MCF 10A (cell line): ENCODE measurements at regions not wholly inside any gene's neighbourhood (a gene's known extent, or its start where the extent isn't known, plus 50 kb on each side); places are given as distances from the start of the nearest gene placed in this dataset.

ENCODE experiments used
- BruUV-seq: library from RNA; stranded (reverse); fragments of 400-500 nt; replicated peaks from 2 replicates; lab custom pipeline; 2021; lab: Mats Ljungman, UMichigan
- CTCF ChIA-PET: fragments of 300-600 bp; sonication (Branson Sonifier 250); formaldehyde crosslinking; extraction: SDS; loops from one replicate; lab custom pipeline; 2021; ENCODE audit warnings: antibody characterized with exemption, inconsistent platforms; lab: Yijun Ruan, JAX
- POLR2A ChIA-PET: fragments of 300-600, 350-650 bp; sonication (Branson Sonifier 250); formaldehyde crosslinking; extraction: SDS; loops from one replicate; lab custom pipeline; 2020; ENCODE audit warnings: antibody characterized with exemption, inconsistent platforms; lab: Yijun Ruan, JAX
- DNase-seq: peaks from one replicate; pipeline ENCODE4 v3.0.0-alpha.2; 2018; ENCODE audit not compliant: unreplicated experiment
- H3K27ac Mint-ChIP-seq: one replicate; pipeline ENCODE4 v1.8.0; 2022; ENCODE audit warnings: mild to moderate bottlenecking, low read depth, mixed read lengths; ENCODE audit not compliant: unreplicated experiment
- H3K27me3 Mint-ChIP-seq: one replicate; pipeline ENCODE4 v1.8.0; 2022; ENCODE audit warnings: mixed read lengths; ENCODE audit not compliant: insufficient read depth, unreplicated experiment
- H3K36me3 Mint-ChIP-seq: one replicate; pipeline ENCODE4 v1.8.0; 2022; ENCODE audit warnings: mild to moderate bottlenecking, moderate library complexity, mixed read lengths; ENCODE audit not compliant: insufficient read depth, unreplicated experiment
- H3K4me1 Mint-ChIP-seq: one replicate; pipeline ENCODE4 v1.8.0; 2022; ENCODE audit warnings: mixed read lengths; ENCODE audit not compliant: insufficient read depth, unreplicated experiment
- H3K4me3 Mint-ChIP-seq: one replicate; pipeline ENCODE4 v1.8.0; 2022; ENCODE audit warnings: mild to moderate bottlenecking, moderate library complexity, mixed read lengths; ENCODE audit not compliant: unreplicated experiment
- H3K9me3 Mint-ChIP-seq: one replicate; pipeline ENCODE4 v1.8.0; 2022; ENCODE audit warnings: mixed read lengths; ENCODE audit not compliant: unreplicated experiment
- CTCF ChIP-seq: fragments of 200-600 bp; IDR thresholded peaks from one replicate; pipeline ENCODE4 v1.8.0; 2022; ENCODE audit warnings: antibody characterized with exemption, mild to moderate bottlenecking; ENCODE audit not compliant: unreplicated experiment
- intact Hi-C: fragments of 100-400 bp; cut with micrococcal nuclease; formaldehyde crosslinking; loops from 2 replicates; pipeline ENCODE4 v1.14.1; 2022

- no peaks in the 10 kb centered on the region for H3K4me1 Mint-ChIP-seq
- peak; percentile 9 for DNase-seq
- no peaks in the 10 kb centered on the region for H3K36me3 Mint-ChIP-seq
- H3K27me3 Mint-ChIP-seq = no peaks in the 10 kb centered on the region
- ChIA-PET CTCF (no interaction called here), POLR2A (no interaction called here)
- no TSS peak for BruUV-seq
- no peaks in the 10 kb centered on the region for H3K9me3 Mint-ChIP-seq
- no peak overlapping the region for H3K27ac Mint-ChIP-seq
- TF ChIP-seq CTCF = no peak
- no peak overlapping the region for H3K4me3 Mint-ChIP-seq
- intact Hi-C loops = no loop called here
Measured at GRCh38 chr6:76441875-76442274, 369.4 kb upstream of the IMPG1 start.

- Mint-ChIP-seq H3K9me3 (no peaks in the 10 kb centered on the region), H3K36me3 (no peaks in the 10 kb centered on the region), H3K27me3 (no peaks in the 10 kb centered on the region), H3K4me1 (no peaks in the 10 kb centered on the region), H3K27ac (no peak overlapping the region), H3K4me3 (no peak overlapping the region)
- DNase-seq = no peak
- CTCF ChIA-PET = interaction anchor here (1.1 kb wide), 1 partner anchor 10 kb away, joined by 3 read pairs; no protein-coding TSS in a partner anchor
- intact Hi-C loops = no loop called here
- no peak for TF ChIP-seq CTCF
- no TSS peak for BruUV-seq
- POLR2A ChIA-PET = no interaction called here
Measured at GRCh38 chr6:76439811-76440210, 367.3 kb upstream of the IMPG1 start.

- Mint-ChIP-seq H3K36me3 (no peaks in the 10 kb centered on the region), H3K9me3 (no peaks in the 10 kb centered on the region), H3K27ac (no peak overlapping the region), H3K4me3 (no peak overlapping the region), H3K27me3 (no peaks in the 10 kb centered on the region), H3K4me1 (no peaks in the 10 kb centered on the region)
- no peak for DNase-seq
- no TSS peak for BruUV-seq
- ChIA-PET POLR2A (no interaction called here), CTCF (interaction anchor here (0.7 kb wide), 1 partner anchor 282 kb away, joined by 3 read pairs; no protein-coding TSS in a partner anchor)
- no peak for TF ChIP-seq CTCF
- intact Hi-C loops = no loop called here
Measured at GRCh38 chr6:76438768-76439167, 366.3 kb upstream of the IMPG1 start.

- Mint-ChIP-seq H3K9me3 (no peaks in the 10 kb centered on the region), H3K4me1 (no peaks in the 10 kb centered on the region), H3K27ac (no peak overlapping the region), H3K4me3 (no peak overlapping the region), H3K36me3 (no peaks in the 10 kb centered on the region), H3K27me3 (no peaks in the 10 kb centered on the region)
- intact Hi-C loops = no loop called here
- no peak for TF ChIP-seq CTCF
- ChIA-PET CTCF (no interaction called here), POLR2A (interaction anchor here (0.7 kb wide), 1 partner anchor 23 kb away, joined by 3 read pairs; no protein-coding TSS in a partner anchor)
- BruUV-seq = no TSS peak
- no peak for DNase-seq
Measured at GRCh38 chr6:76435174-76435573, 362.7 kb upstream of the IMPG1 start.
